PC-3 (cell line): ENCODE measurements at regions not wholly inside any gene's neighbourhood (a gene's known extent, or its start where the extent isn't known, plus 50 kb on each side); places are given as distances from the start of the nearest gene placed in this dataset.
A peak's percentile ranks its signal among the peaks of the same experiment; 100 is the strongest.

Source experiments
- ATAC-seq: fragments of 200-7000 bp; cut with Tn5 transposase; 2 replicates; pipeline ENCODE4 v1.9.1; 2020; ENCODE audit warnings: mild to moderate bottlenecking, moderate library complexity
- BruUV-seq: library from RNA; stranded (reverse); fragments of 400-500 nt; replicated peaks from 2 replicates; lab custom pipeline; 2021; lab: Mats Ljungman, UMichigan
- CTCF ChIA-PET: fragments of 300-600 bp; sonication (Branson Sonifier 250); formaldehyde crosslinking; loops from one replicate; lab custom pipeline; 2022; ENCODE audit warnings: antibody characterized with exemption; lab: Charles Lee
- POLR2A ChIA-PET: fragments of 300-600 bp; sonication (Branson Sonifier 250); formaldehyde crosslinking; loops from one replicate; lab custom pipeline; 2022; ENCODE audit warnings: antibody characterized with exemption; ENCODE audit not compliant: unreplicated experiment; lab: Charles Lee
- DNase-seq: peaks from one replicate; pipeline ENCODE4 v3.0.0-alpha.2; 2015
- H2AFZ ChIP-seq: fragments of 300-600 bp; sonication (generic); 2 replicates; pipeline ENCODE4 v1.6.0; 2016; ENCODE audit warnings: antibody characterized with exemption, low read length
- H3F3A ChIP-seq: fragments of 300-600 bp; sonication (generic); one replicate; pipeline ENCODE4 v1.6.0; 2017; ENCODE audit warnings: antibody characterized with exemption, low read length, control low read depth, mild to moderate bottlenecking; ENCODE audit not compliant: unreplicated experiment
- H3K27ac ChIP-seq: fragments of 300-600 bp; sonication (generic); 2 replicates; pipeline ENCODE4 v1.5.1; 2016; ENCODE audit warnings: mild to moderate bottlenecking, low read length
- H3K27me3 ChIP-seq: fragments of 300-600 bp; sonication (generic); 2 replicates; pipeline ENCODE4 v1.6.1; 2016; ENCODE audit warnings: low read length, mixed read lengths
- H3K36me3 ChIP-seq: fragments of 300-600 bp; sonication (generic); 2 replicates; pipeline ENCODE4 v1.6.1; 2016; ENCODE audit warnings: low read depth, mixed run types, low read length, mixed read lengths
- H3K4me1 ChIP-seq: fragments of 300-600 bp; sonication (generic); 2 replicates; pipeline ENCODE4 v1.5.1; 2016; ENCODE audit warnings: low read length; ENCODE audit not compliant: insufficient read depth
- H3K4me2 ChIP-seq: fragments of 300-600 bp; sonication (generic); 2 replicates; pipeline ENCODE4 v1.6.0; 2016; ENCODE audit warnings: low read length
- H3K4me3 ChIP-seq: fragments of 300-600 bp; sonication (generic); 2 replicates; pipeline ENCODE4 v1.5.1; 2016; ENCODE audit warnings: mild to moderate bottlenecking, low read length, mixed read lengths
- H3K79me2 ChIP-seq: fragments of 300-600 bp; sonication (generic); 2 replicates; pipeline ENCODE4 v1.6.1; 2017; ENCODE audit warnings: low read length, mixed read lengths
- H3K9ac ChIP-seq: fragments of 300-600 bp; sonication (generic); 2 replicates; pipeline ENCODE4 v1.6.0; 2016; ENCODE audit warnings: mild to moderate bottlenecking, low read length
- H3K9me2 ChIP-seq: fragments of 300-600 bp; sonication (generic); replicated peaks from 2 replicates; pipeline ENCODE4 v1.6.1; 2016; ENCODE audit warnings: mixed run types, low read length, mixed read lengths
- H3K9me3 ChIP-seq: fragments of 300-600 bp; sonication (generic); 2 replicates; pipeline ENCODE4 v1.6.1; 2016; ENCODE audit warnings: low read length, mixed read lengths
- H4K20me1 ChIP-seq: fragments of 300-600 bp; sonication (generic); 2 replicates; pipeline ENCODE4 v1.6.1; 2016; ENCODE audit warnings: low read length, mixed read lengths
- EZH2 ChIP-seq: fragments of 300-600 bp; sonication (generic); IDR thresholded peaks from one replicate; pipeline ENCODE4 v1.6.1; 2017; ENCODE audit warnings: antibody characterized with exemption, mild to moderate bottlenecking, low read length; ENCODE audit not compliant: unreplicated experiment
- EZH2phosphoT487 ChIP-seq: fragments of 300-600 bp; sonication (generic); IDR thresholded peaks from 2 replicates; pipeline ENCODE4 v1.6.1; 2018; ENCODE audit warnings: mild to moderate bottlenecking, antibody characterized with exemption, low read length, borderline replicate concordance
- intact Hi-C: fragments of 100-400 bp; cut with micrococcal nuclease; formaldehyde crosslinking; loops from 2 replicates; pipeline ENCODE4 v1.9.0; 2023
- TF ChIP-seq, protein P1 (sequence below): fragments of 300-600 bp; sonication (generic); conservative IDR thresholded peaks from 2 replicates; pipeline ENCODE4 v1.5.1; 2017; ENCODE audit warnings: antibody characterized with exemption, low read depth, mild to moderate bottlenecking, low read length

DNA sequence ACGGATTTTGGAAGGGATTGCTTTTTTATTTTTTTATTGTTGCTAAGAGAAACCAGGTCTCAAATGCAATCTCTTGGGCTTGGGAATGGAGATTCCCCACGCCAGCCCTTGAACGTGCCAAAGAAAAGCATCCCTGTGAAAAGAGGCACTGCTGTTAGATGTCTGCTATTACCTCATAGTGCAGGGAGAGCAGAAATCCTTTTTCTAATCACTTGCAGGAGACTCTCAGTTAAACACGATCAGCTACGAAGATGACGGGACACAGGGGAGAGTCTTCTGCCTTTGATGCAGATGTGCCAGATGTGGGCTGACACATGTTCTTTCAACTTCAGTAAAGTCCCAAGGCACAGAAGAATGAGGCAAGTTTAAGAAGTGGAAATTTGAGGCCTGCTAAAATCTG is 381.6 kb upstream of the TRIB2 start:
- Histone ChIP-seq H3K79me2 (no peaks in the 10 kb centered on the region), H4K20me1 (no peaks in the 10 kb centered on the region), H3F3A (no peaks in the 10 kb centered on the region), H3K4me1 (peaks cover 24% of the 10 kb centered on the region), H3K9me3 (no peaks in the 10 kb centered on the region), H3K9me2 (no peaks in the 10 kb centered on the region), H3K27ac (peak overlapping the region; percentile 54), H3K9ac (no peak overlapping the region), H3K27me3 (no peaks in the 10 kb centered on the region), H3K4me3 (no peak overlapping the region), H3K4me2 (peak overlapping the region; percentile 58), H3K36me3 (no peaks in the 10 kb centered on the region), H2AFZ (peak overlapping the region; percentile 51; the same call in 1 of the 2 replicates)
- intact Hi-C loops: no loop called here
- no TSS peak for BruUV-seq
- TF ChIP-seq EZH2phosphoT487 (no peak), EZH2 (no peak)
- TF ChIP-seq, protein P1, sequence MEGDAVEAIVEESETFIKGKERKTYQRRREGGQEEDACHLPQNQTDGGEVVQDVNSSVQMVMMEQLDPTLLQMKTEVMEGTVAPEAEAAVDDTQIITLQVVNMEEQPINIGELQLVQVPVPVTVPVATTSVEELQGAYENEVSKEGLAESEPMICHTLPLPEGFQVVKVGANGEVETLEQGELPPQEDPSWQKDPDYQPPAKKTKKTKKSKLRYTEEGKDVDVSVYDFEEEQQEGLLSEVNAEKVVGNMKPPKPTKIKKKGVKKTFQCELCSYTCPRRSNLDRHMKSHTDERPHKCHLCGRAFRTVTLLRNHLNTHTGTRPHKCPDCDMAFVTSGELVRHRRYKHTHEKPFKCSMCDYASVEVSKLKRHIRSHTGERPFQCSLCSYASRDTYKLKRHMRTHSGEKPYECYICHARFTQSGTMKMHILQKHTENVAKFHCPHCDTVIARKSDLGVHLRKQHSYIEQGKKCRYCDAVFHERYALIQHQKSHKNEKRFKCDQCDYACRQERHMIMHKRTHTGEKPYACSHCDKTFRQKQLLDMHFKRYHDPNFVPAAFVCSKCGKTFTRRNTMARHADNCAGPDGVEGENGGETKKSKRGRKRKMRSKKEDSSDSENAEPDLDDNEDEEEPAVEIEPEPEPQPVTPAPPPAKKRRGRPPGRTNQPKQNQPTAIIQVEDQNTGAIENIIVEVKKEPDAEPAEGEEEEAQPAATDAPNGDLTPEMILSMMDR: no peak
- CTCF ChIA-PET: interaction anchor here (1.0 kb wide), 1 partner anchor 9 kb away, joined by 4 read pairs; no protein-coding TSS in a partner anchor
- POLR2A ChIA-PET: no interaction called here
- DNase-seq: no peak
- ATAC-seq: no peak; the same call in 1 of the 2 replicates

DNA sequence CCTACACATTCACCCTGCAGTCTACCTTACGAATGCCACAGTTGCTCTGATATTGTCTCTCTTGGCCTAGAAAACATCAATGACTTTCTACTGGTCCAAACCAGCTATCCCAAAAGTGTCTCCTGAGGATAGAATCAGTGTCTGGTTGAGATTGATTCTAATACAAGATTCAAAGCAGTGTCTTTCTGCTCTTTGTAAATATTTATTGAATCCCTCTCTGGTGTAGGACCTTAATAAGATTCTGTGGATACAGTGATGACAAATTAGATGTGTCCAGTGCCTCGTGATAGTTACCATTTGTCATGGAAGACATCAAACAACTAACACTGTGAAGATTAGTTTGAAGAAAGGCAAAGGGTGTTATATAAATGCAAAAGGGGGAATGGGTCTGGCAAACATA is 380.7 kb upstream of the TRIB2 start:
- BruUV-seq: no TSS peak
- ChIA-PET CTCF (no interaction called here), POLR2A (no interaction called here)
- H3K4me1 ChIP-seq: peaks cover 18% of the 10 kb centered on the region
- no peak for TF ChIP-seq EZH2
- no peak for TF ChIP-seq EZH2phosphoT487
- TF ChIP-seq, protein P1: no peak
- H3F3A ChIP-seq: no peaks in the 10 kb centered on the region
- H2AFZ ChIP-seq: no peak overlapping the region
- H3K4me2 ChIP-seq: no peak overlapping the region
- H3K79me2 ChIP-seq: no peaks in the 10 kb centered on the region
- no peak overlapping the region for H3K4me3 ChIP-seq
- no peaks in the 10 kb centered on the region for H3K36me3 ChIP-seq
- no peaks in the 10 kb centered on the region for H3K27me3 ChIP-seq
- intact Hi-C loops: no loop called here
- H4K20me1 ChIP-seq: no peaks in the 10 kb centered on the region
- no peaks in the 10 kb centered on the region for H3K9me2 ChIP-seq
- H3K27ac ChIP-seq: no peak overlapping the region
- DNase-seq: no peak
- H3K9ac ChIP-seq: no peak overlapping the region
- no peak for ATAC-seq
- H3K9me3 ChIP-seq: no peaks in the 10 kb centered on the region

DNA sequence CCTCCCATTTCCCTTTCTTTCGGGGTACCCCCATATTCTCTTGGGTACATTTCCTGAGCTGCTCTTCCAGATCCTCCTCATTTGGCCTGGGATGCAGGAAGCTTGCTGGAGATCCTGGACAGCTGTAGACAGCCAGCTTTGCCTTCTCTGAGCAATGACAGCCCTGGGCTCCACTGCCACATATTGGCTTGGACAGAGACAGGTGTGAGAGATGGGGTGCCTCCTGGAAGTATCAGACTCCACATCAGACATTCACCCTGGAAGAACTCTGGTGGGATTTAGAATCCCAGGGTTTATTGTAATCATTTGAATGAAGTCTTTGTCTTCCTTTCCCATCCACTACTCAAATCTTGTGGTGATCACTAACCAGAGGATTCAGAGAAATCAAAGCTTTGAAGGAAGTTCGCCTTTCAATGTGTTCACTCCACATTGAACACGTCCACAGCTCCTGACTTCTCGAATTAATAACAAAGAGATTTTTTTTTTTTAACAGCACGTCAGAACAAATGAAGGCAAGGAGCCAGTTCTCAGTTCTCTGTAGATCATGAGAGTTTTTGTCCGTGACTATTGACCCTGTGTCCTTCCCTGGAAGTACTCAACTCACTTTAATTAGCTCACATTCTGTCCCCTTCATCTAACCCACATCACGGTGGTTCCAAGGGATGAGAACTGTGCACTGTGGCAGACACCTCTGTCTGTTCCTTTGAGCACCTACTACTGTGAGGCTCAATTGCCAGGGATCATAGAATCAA is 377.6 kb upstream of the TRIB2 start:
- intact Hi-C loops: no loop called here
- ATAC-seq (no peak), DNase-seq (no peak)
- TF ChIP-seq, protein P1: no peak
- TF ChIP-seq EZH2phosphoT487: no peak
- TF ChIP-seq EZH2: no peak
- Histone ChIP-seq H2AFZ (no peak overlapping the region), H3K4me1 (peaks cover 20% of the 10 kb centered on the region), H3K9me2 (0 out of 2 replicates have a peak, but pooled peaks cover 4% of the 10 kb centered on the region), H3K27ac (no peak overlapping the region), H3K4me2 (no peak overlapping the region), H3K36me3 (no peaks in the 10 kb centered on the region), H3K79me2 (no peaks in the 10 kb centered on the region), H3F3A (no peaks in the 10 kb centered on the region), H3K4me3 (no peak overlapping the region), H3K9ac (no peak overlapping the region), H4K20me1 (no peaks in the 10 kb centered on the region), H3K9me3 (no peaks in the 10 kb centered on the region), H3K27me3 (no peaks in the 10 kb centered on the region)
- ChIA-PET POLR2A (no interaction called here), CTCF (no interaction called here)
- no TSS peak for BruUV-seq
